Hematopoietic multipotent progenitor cell treated with erythropoietin and hydrocortisone succinate and interleukin-3 and kit ligand, for 8 days (in vitro differentiated cells): ENCODE measurements at regions not wholly inside any gene's neighbourhood (a gene's known extent, or its start where the extent isn't known, plus 50 kb on each side); places are given as distances from the start of the nearest gene placed in this dataset.
"Not testable (repeated sequence)": the region's sequence is repeated elsewhere in the genome, so short reads cannot be mapped to it uniquely, and the experiment has no call there.

Experiments
- DNase-seq: peaks from one replicate; pipeline ENCODE4 v3.0.0-alpha.2; 2015

DNA sequence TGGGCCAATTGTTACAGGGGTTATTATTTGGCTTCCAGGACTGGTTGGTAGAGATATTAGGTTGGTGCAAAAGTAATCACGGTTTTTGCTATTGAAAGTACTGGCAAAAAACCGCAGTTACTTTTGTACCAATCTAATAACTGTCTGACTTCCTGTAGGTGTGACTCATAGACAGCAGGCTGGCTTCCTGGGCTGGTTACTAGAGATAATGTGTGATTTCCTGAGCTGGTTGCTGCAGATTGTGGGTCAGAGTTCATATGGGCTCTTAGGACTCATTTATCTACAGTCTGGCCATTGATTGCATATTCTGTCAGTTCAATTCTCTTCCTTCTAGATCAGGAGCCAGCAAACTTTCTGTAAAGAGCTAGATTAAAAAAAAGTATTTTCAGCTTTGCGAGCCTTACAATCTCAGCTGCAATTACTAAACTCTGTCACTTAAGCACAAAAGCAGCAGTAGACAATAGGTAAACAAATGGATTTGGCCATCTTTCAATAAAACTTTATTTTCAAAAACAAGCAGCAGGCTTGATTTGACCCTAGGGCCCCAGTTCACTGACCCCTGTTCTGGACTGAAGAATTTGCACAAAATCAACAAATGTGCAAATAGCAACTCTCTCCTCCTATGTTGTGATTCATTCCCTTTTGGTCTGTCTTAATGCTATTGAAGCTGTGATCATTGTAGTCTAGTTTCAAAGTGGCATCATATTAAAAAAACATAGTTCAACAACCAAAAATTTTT is 50.8 kb upstream of the BOD1L1 start:
- peak; percentile 34 for DNase-seq

DNA sequence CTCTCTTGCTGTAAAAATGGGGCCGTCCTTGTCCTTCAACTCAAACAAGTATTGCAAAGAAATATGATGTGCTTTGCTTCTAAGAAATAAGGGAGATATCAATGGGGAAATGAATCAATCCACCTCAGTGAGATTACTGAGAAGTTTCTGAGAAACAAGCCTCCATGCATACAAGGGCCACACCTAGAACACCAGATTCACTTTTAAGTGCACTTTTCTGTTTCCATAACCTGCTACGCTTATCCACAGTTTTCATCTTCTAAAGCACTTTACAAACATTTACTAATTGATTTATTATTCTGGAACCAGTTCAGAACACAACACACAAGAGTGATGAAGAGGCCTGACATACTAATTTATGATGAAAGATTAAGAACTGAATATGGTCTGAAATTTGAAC is 54.0 kb upstream of the BOD1L1 start:
- no peak for DNase-seq

DNA sequence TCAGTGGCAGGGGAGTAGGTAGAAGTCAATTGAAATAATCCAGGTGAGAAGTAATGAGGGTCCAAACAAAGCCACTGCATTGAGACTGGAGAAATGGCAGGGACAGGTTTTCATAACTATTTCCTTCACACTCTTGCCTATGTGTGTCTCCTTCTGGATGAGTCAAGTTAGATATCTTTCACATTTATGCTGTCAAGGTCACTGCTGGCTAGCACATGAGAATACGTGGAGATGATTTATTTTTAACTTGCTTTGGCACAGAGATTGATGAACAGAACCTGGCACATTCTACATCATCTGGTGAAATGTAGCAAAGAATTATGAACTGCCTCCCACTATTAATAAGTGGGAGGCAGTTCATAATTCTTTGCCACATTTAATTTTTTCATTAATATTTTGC is 66.7 kb upstream of the BOD1L1 start:
- DNase-seq: no peak

DNA sequence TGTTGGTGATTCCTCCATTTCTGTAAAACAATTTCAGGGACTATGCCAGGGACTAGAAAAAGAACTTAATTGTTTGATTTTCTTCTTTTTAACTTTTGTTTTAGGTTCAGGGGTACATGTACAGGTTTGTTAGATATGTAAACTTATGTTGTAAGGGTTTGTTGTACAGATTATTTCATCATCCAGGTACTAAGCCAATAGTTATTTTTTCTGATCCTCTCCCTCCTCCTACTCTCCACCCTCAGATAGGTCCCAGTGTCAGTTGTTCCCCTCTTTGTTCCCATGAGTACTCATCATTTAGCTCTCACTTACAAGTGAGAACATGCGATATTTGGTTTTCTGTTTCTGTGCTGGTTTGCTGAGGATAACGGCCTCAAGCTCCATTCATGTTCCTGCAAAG is 70.8 kb upstream of the BOD1L1 start:
- DNase-seq: no peak

DNA sequence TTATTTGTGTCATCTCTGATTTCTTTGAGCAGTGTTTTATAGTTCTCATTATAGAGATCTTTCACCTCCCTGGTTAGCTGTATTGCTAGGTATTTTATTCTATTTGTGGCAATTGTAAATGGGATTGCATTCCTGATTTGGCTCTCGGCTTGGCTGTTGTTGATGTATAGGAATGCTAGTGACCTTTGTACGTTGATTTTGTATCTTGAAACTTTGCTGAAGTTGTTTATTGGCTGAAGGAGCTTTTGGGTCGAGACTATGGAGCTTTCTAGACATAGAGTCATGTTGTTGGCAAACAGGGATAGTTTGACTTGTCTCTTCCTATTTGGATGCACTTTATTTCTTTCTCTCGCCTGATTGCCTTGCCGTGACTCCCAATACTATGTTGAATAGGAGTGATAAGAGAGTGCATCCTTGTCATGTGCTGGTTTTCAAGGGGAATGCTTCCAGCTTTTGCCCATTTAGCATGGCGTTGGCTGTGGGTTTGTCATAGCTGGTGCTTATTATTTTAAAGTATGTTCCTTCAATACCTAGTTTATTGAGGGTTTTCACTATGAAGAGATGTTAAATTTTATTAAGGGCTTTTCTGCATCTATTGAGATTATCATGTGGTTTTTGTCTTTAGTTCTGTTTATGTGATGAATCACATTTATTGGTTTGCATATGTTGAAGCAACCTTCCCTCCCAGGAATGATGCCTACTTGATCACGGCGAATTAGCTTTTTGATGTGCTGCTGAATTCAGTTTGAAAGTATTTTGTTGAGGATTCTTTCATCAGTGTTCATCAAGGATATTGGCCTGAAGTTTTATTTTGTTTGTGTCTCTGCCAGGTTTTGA is 72.7 kb upstream of the BOD1L1 start:
- DNase-seq: no peak

DNA sequence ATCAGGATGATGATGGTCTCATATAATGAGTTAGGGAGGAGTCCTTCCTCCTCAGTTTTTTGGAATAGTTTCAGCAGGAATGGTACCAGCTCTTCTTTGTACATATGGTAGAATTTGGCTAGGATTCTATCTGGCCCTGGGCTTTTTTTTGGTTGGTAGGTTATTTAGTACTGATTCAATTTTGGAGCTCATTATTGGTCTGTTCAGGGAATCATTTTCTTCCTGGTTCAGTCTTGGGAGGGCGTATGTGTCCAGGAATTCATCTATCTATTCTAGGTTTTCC is 73.3 kb upstream of the BOD1L1 start:
- not testable (repeated sequence) for DNase-seq

DNA sequence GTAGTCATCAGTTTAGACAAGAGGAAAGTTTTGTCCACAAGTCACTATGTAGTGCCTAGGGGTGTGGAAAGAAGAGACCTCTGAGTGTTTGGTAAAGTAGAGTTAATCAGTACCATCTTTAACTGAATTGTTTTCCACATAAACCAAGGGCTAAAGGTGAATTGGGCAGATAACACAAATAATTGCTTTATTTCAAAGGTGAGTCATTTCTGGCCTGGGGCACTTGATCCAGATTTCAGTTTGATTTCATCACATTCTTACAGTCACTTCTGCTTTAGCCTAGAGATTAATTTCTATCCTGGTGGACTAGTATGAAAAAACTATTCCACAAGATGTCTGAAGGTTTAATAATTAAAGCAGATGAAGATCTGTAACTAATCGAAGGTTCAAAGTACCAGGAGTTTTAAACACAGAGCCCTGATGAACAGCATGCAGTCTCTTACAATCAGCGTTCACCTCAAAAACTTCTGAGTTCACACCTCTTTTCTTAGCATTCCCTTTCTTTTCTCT is 74.5 kb upstream of the BOD1L1 start:
- DNase-seq: no peak

DNA sequence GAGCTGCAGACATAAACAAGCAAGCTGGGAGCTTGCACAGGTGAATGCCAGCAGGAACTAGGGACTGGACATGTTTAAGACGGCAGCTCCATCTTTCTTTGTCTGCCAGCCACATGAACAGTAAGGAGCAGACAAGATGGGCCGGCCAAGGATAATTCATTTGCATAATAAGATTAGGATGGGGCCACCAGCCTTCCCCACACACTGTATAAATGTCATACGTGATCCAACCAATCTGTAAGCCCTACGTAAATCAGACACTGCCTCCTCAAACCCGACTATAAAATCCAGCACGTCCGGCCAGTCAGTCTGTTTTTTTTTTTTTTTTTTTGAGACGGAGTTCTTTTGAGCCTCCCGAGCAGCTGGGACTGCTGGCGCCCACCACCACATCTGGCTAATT is 75.6 kb upstream of the BOD1L1 start:
- no peak for DNase-seq

DNA sequence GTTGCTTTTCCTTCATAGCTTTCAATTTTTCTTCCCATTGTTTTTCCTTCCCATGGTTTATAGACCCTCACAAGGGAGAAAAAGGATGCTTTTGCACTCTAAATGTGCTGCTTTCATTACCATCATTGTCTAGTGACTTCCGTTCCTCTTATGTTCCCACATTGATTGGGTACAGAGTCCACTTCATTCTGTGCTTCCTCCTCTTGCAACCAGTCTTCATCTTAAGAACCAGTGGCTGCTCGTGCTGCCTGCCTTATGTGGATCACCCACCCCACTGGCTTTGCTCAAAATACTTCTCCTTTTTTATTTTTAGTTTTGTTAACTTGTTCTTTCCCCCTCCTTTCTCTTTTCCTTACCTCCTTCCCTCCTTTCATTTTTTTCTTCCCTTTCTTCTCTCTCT is 76.5 kb upstream of the BOD1L1 start:
- DNase-seq: no peak

DNA sequence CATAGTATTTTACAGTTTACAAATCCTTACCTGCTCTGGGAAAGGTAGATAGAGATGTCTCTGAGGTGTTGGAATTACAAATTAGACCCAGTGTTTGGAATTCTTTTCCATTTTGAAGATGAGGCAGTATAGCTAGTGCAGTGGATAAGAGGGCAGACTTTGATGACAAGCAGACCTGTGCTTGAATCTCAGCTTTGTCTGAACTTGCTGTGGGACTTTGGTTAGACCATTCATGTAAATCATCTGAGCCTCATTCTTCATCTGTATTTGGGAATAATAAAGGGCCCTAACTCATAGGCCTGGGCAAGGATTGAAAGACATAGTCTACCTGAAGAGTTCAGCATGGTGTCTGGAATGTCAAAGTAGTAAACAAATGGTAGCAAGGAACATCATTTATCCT is 77.2 kb upstream of the BOD1L1 start:
- DNase-seq: no peak

DNA sequence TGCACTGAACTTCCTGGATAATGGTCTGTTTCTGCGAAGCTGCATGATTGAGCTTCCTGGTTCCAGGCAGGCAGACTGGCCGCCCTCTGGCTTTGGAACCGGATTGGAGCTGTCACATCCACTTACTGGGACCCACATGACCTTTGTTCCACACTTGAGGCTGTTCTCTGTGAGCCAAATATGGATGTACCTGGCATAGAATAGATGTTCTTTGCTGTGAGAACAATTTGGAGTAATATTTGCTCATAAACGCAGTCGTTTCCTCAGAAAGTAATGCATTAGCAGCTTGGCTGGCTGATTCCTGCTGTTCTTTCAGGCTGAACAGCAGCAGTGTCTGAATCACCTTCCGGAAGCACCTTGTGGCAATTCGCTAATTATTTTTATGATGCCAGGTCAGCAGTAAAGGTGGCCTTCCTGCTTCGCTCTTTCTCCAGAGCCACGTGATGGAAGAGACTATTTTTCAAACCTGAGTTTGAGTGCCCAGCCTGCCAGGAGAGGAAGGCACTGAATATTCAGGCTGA is 78.1 kb upstream of the BOD1L1 start:
- DNase-seq: no peak

DNA sequence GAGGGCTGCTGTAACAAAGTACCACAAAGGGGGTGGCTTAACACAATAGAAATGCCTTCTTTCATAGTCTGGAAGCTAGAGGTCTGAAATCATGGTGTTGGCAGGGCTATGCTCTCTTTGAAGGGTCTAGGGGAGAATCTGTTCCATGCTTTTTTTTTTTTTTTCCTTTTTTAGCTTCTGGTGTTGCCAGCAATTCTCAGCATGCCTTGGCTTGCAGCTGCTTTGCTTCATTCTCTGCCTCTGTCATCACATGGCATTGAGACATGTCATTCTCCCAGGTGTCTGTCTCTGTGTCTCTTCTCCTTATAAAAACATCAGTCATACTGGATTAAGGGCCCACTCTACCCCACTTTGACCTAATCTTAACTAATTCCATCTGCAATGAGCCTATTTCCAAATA is 78.6 kb upstream of the BOD1L1 start:
- DNase-seq: no peak

DNA sequence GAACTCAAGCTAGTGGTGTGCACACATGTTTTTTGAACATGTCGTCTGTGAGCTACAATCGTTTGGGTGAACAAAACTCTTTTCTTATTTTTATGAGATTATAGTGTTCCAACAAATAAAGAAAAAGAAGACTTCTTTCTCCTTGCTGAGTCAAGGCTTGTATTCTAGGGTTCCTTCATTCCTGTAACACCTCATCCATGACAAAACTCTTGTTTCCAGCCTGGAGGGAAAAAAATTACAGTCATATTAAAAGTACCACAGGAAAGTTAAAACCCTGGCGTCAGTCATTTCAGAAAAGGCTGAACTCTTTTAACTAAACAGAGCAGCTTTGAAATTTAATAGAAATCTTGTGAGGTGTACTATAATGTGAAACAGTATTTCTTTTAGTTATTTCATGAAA is 79.2 kb upstream of the BOD1L1 start:
- no peak for DNase-seq

DNA sequence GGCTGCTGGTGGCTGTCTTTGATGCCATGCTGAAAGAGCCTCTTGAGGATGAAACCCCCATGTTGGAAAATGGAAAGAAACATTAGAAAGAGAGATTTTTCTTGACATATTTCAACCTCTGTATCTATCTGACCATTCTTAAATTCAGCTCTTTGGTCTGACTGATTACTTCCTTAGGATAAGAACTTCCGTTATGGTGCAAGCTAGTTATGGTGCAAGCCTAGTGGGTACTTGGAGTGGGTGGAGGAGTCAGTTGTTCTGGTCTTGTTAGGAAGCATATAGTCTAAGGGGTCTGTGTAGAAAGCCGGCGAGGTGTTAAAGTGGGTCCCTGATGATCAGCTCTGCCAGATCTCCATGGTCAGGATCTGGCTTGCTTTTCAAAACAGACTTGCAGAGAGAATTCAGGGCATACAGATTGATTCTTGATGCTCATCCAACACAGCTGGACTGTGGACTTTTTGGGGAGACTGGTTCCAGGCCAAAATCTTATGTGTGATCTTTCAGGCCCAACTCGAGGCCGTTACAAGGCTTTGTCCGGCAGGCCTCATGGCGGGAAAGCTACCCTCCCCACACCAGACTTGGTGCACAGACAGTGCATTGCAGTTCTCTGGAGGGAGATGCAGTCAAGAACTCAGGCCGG is 82.8 kb upstream of the BOD1L1 start:
- DNase-seq: no peak

DNA sequence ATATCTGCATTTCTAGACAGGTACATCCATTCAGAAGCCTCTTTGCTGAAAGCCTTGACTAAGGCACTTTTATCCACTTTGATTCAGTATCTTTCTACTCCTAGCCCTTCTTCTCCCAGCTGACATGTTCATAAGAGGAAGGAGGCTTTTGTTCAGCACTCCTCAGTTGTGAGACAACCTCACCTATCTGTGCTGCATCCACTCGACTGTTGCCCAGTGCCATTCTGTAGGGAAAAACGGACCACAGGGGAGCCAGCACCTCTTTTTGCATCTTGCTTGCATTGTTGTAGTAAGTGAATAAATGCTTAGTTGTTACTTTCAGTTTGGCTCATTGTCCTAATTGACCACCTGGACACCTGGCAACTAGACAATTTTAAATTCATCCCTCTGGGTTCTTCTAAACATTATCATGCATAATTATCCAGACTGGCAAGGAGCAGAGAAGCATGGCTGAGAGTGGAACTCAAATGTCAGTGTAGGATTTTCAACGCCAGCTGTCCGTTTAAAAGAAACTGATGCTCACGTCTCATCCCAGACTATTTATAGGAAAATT is 83.8 kb upstream of the BOD1L1 start:
- no peak for DNase-seq

DNA sequence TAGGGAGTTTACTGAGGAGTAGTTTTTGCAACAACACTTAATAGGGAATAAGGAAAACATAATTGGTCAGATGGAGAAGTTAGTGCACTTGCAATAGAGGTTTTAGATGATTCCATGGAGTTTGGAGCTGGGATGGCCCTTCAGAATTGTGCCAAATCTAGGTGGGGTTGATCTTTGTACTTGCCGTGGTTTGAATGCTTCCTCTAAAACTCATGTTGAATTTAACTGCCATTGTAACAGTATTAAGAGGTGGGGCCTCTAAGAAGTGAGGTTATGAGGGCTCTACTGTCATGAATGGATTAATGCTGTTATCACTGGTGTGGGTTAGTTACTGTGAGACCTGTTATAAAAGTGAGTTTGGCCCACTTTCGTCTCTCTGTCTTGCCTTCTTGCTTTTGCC is 94.4 kb upstream of the BOD1L1 start:
- no peak for DNase-seq

DNA sequence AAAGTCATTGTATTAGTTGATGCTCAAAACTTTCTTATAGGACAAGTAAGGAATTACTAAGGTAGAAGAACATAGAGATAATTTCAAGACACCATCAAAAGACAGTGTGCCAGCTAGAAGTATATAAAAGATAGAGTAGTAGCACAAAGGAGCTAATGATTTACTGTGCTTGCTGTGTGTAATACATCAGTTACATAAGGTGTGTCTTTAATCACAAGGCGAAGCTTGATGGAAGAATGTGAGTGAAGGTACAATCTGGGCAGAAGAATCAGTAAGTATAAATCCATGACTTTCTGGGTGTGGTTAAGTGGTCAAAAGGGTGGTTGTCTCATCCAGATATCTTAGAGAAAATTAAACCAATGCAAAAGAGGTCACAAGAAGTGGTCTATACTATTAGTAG is 95.1 kb upstream of the BOD1L1 start:
- DNase-seq: no peak

DNA sequence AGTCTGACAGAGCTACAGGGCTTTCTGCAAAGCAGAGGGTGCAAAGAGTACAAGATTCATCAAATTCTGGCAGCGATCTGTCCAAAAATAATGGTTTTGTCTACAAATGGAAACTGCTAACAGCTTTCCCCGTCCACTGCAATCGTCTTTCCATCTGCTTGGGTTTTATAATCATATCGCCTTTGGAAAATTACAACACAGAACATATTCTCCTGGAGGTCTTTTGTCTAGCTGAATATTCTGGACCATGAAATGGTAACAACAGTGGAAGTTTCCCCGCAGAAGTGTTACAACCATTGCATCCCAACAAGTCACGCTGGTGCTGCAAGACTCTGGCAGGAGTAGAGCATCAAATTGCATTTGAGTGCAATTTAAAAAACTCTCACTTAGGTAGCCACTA is 101.2 kb upstream of the BOD1L1 start:
- no peak for DNase-seq

DNA sequence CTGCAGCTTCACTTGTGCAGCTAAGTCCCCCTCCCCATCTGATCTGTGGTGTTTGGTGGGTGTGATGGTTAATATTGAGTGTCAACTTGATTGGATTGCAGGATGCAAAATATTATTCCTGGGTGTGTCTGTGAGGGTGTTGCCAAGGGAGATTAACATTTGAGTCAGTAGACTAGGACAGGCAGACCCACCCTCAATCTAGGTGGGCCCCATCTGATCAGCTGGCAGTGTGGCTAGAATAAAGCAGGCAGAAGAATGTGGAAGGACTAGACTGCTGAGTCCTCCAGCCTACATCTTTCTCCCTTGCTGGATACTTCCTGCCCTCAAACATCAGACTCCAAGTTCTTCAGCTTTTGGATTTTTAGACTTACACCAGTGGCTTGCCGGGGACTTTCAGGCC is 103.5 kb upstream of the BOD1L1 start:
- no peak for DNase-seq

DNA sequence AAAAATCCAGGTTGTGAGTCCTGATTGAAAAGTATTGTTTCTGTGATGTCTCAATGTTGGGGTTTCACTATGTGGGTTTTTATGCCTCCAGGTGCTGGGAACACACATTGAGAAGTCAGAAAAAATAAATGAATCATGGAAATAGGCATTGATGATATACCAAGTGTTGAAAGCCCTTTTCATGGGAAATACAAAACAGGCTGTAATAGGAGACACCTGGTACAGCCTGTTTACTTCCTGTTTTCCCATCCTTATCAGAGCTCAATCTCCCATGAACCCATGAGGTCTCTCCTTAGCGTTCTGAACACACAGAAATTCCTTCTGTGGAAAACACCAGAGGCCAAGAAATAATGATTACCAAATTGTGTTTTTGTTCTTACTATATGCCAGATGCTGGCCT is 106.3 kb upstream of the BOD1L1 start:
- no peak for DNase-seq

DNA sequence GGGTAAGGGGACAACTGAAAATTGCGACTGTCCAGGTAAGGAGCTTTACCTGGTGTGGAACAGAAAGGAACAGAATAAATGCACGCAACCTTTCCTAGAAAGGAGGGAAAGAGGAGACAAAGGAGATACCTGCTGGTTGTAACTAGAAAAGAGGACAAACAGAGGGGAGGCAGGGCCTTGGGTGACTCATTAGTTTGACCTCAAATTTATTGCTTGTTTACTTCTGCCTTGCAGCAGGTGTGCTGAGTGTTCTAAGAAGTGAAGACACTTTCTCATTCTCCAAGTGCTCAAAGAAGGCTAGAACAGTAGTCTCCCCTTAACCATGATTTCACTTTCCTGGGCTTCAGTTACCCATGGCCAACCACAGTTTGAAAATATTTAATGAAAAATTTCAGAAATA is 123.1 kb upstream of the BOD1L1 start:
- DNase-seq: no peak

DNA sequence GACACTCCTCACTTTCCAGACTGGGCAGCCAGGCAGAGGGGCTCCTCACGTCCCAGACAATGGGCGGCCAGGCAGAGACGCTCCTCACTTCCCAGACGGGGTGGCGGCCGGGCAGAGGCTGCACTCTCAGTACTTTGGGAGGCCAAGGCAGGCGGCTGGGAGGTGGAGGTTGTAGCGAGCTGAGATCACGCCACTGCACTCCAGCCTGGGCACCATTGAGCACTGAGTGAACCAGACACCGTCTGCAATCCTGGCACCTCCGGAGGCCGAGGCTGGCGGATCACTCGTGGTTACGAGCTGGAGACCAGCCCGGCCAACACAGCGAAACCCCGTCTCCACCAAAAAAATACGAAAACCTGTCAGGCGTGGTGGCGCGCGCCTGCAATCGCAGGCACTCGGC is 134.1 kb upstream of the BOD1L1 start:
- DNase-seq: not testable (repeated sequence)

DNA sequence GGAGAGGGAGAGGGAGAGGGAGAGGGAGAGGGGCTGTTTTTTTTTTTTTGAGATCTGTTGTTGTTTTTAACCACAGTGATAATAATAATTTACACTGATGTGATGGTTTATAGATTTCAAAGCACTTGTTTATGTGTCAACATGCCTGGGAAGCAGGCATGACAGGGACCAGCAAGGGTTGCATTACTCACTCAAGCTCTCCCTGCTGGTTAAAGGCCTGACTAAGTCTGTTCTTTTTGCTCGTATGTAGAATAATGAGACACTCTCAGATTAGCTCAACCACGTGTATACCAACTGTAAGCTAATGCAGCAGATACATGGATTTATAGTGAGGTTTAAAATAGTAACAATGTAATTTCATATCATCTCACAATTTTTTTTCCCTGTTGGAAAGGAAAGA is 134.6 kb upstream of the BOD1L1 start:
- DNase-seq: no peak

DNA sequence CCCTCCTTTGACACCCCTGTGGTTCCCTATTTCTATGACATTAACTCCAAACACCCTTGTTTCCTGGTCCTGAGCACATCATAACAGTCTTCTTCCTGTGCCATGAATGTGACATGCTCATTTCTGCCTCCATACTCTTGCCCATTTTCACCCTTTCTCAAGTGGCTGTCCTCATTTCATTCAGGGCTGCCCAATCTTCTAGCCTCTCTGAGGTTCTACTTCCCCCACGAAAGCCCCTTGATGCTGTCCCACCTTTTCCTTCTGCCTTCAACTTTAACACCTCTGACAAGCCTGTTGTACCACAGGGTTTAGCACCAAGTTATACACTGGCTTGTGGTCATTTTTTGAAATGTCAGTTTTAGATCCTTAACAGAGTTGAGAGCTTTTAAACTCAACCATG is 136.2 kb upstream of the BOD1L1 start:
- DNase-seq: no peak
